ENCODE measurements at regions not wholly inside any gene's neighbourhood (a gene's known extent, or its start where the extent isn't known, plus 50 kb on each side); places are given as distances from the start of the nearest gene placed in this dataset.
A peak's percentile ranks its signal among the peaks of the same experiment; 100 is the strongest.

DNA sequence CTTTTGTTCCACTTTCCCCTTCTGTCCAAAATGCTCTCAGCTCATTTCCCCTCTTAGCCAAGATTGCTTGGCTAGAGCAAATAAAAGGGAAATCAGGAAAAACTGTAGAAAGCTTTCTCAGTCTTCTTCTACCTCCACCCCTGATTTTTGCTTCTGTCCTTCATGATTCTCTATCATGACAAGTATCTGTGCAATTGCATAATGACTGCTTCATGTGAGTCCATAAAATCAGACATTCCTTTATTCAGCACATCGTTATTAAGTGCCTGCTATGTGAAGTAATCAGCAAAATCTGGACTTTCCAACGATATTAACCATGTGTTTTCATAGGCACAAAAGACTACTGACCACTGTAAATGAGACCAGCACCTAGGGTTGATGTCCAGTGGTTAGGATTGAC lies 321.5 kb upstream of the CBLB start:
- no peak for TF ChIP-seq ZNF274 (IDR thresholded peaks at IDR 0.05; ENCODE audit: low read depth, low read length)
- H3K4me3 ChIP-seq (ENCODE audit: low read length), result no peak overlapping the region

DNA sequence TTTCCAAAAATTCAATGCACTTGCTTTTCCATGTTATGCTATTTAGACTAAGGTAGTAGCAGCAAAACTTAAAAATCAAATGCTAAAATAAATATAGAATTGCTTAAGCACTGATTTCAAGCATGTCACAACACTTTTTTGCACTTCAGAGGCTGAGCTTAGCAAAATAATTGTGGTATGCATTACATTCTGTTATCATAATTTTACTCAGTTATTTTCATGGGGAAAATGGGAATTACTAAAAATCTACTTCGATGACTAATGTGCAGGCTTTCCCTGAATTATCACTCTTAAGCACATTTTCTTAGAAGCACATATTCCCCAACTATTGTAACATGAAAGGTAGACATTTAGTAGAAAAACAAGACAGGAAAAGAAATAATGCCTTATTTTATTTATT lies 322.4 kb upstream of the CBLB start:
- no peak overlapping the region for H3K4me3 ChIP-seq (ENCODE audit: low read length)
- no peak for TF ChIP-seq ZNF274 (IDR thresholded peaks at IDR 0.05; ENCODE audit: low read depth, low read length)

DNA sequence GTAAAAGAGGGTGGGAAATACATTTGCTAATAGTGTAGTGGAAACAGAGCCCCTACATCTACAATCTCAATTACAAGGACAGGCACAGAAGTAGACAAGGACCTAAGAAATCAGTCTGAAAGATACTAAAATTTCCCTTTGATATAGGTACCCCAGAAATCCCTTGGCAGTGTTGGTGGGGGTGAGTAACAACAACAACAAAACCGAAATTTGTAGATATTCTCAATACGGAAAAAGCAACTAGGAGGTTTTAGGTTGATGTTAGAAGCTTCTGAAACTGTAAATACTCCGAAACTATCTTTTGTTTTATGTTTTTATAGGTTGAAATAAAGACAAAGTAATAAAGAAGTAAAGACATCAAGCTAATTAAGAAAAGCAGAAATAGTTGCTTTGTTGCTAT lies 323.1 kb upstream of the CBLB start:
- no peak overlapping the region for H3K4me3 ChIP-seq (ENCODE audit: low read length)
- TF ChIP-seq ZNF274 (IDR thresholded peaks at IDR 0.05; ENCODE audit: low read depth, low read length), result no peak

DNA sequence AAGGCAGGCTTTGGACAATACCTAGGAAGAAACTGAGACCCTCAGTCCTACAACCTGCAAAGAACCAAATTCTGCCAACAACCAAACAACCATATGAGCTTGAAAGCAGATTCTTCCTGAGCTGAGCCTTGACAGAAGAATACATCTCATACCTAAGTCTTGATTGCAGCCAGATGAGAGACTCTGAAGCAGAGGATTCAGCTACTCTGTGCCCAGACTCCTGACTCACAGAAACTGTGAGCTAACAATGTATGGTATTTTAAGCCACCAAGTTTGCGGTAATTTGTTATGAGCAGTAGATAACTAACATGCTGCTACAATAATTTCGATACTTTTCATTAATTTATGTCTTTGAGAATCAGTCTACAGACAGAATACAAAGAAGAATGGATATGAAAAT lies 325.1 kb upstream of the CBLB start:
- H3K4me3 ChIP-seq (ENCODE audit: low read length), result no peak overlapping the region
- no peak for TF ChIP-seq ZNF274 (IDR thresholded peaks at IDR 0.05; ENCODE audit: low read depth, low read length)

DNA sequence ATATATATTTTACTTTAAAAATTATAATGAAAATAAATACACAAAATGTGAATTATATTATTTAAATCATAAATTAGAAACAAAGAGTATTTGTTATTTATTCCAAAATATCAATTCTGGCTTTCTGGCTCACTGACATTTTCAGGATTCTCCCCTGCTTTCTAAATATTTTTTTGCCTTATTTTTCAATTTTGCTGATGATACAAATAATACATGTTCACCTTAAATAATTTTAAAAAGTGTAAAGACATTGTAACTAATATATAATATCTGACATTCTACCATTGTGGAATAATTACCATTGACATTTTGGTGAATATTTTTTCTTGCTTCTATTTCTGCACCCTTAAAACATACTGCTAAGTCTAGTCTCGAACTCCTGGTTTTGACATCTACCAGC lies 325.9 kb upstream of the CBLB start:
- no peak overlapping the region for H3K4me3 ChIP-seq (ENCODE audit: low read length)
- TF ChIP-seq ZNF274 (IDR thresholded peaks at IDR 0.05; ENCODE audit: low read depth, low read length), result no peak

DNA sequence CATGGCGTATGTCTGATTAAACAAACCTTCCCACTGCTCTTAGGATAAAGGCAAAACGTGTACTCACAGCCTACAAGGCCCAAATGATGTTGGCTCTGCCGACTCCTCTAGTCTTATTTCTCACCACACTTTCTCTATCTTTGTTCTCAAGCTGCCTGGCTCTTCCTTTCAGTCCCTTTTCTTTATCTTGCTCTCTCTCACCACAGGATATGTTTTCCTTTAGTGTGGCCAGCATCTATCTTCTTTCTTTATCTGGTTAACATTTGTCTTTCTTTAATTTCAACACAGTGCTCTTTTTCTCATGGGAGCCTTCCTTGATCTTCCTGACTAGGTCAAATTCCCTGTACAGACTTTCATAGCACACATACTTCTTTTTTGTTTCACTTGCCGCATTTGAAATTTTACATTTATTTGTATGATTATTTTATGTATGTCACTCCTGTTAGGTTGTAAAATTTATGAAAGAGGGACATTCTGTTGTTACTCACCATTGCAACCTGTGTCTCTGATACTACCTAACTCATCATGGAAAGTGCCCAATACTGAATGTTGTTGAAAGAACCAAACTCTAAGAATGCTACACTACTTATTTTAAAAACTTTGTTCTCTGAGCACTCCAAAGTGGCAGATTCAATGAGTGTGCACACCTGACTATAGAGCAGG lies 328.9 kb upstream of the CBLB start:
- TF ChIP-seq ZNF274 (IDR thresholded peaks at IDR 0.05; ENCODE audit: low read depth, low read length), result no peak

DNA sequence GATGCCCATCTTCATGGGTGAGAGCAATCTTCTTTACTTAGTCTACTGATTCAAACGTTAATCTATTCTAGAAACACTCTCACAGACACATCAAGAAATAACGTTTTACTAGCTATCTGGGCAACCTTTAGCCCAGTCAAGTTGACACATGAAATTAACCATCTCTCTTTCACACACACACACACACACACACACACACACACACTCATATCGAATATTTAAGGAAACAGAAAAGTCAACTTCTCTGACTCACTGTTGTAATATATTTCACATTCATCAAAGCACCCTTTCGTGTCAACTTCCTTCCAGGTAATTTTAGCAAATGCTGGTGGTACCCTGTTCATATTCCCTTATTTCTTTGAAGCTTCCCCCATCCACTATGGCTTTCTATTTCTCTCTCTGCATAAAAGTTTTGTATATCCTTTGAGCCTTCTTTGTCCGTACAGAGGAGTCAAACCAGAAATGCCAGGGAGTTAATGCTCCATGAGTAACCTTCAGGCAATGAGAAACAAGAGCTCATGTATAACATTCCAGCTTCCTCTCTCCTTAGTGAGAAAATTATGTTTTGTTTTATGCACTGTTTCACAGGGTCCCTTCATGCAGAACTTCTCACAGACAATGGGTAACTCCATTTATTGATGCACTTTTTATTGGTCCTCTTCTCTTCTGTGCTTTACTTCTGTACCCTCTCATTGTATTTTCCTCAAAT lies 335.5 kb upstream of the CBLB start:
- no peak for TF ChIP-seq ZNF274 (IDR thresholded peaks at IDR 0.05; ENCODE audit: low read depth, low read length)
- H3K4me3 ChIP-seq (ENCODE audit: low read length), result no peak overlapping the region

More for the DNA sequence above, 328.9 kb upstream of the CBLB start:
- no peak overlapping the region for H3K4me3 ChIP-seq (ENCODE audit: low read length)

DNA sequence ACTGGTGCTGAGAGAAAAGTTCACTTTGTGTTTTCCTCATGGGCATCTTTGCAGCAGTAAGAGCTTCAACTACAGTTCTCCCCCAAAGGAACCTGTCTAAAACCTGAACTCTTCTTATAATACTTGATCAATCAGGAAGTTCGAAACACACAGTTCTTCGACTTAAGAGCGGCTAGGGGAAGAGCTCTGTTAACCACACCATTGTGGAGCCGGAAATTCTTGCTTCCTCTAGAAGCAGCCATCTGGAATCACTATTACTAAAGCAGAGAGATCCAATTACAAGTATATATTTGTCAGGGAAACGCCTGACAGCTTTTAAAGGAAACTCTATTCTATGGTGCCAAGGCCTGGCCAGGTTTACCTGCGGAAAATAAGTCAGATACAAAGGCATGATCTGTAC lies 337.3 kb upstream of the CBLB start:
- TF ChIP-seq ZNF274 (IDR thresholded peaks at IDR 0.05; ENCODE audit: low read depth, low read length), result no peak
- peak overlapping the region; percentile 39; the same call in 1 of the 2 replicates for H3K4me3 ChIP-seq (ENCODE audit: low read length)

DNA sequence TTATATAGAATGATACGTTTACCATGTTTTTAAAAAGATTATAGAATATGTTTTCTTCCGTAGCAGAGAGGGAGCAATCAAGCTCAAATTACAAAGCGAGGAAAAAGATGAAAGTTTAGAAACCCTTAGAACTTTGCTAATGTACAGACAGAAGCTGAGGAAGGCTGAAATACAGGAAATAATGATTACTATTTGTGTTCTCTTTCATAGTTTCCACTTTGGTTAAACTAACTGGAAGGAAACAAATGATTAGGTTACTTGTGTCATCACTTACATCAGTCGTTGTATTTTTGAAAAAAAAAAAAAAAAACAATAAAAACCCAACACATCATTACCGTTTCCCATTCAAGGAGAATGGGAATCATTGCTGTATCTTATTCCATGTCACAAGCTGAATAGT lies 337.8 kb upstream of the CBLB start:
- H3K4me3 ChIP-seq (ENCODE audit: low read length), result no peak overlapping the region
- no peak for TF ChIP-seq ZNF274 (IDR thresholded peaks at IDR 0.05; ENCODE audit: low read depth, low read length)

DNA sequence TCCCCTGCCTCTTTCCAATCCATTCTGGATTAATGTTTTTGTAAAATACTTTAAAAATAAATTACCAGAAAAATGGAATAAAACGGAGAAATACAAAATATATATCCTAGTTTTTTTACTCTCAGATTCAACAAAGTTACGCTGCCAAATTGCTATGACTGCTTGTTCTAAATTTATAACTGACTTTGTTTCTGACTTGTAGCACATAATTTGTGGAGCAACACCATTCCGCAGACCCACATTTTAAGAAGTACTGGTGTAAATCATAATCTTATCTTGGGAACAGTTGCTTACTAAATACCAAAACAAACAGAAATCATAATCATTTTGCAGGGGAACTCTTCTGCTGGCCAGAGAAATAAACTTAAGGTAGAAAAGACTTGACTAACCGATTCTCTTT lies 339.4 kb upstream of the CBLB start:
- no peak overlapping the region for H3K4me3 ChIP-seq (ENCODE audit: low read length)
- no peak for TF ChIP-seq ZNF274 (IDR thresholded peaks at IDR 0.05; ENCODE audit: low read depth, low read length)

DNA sequence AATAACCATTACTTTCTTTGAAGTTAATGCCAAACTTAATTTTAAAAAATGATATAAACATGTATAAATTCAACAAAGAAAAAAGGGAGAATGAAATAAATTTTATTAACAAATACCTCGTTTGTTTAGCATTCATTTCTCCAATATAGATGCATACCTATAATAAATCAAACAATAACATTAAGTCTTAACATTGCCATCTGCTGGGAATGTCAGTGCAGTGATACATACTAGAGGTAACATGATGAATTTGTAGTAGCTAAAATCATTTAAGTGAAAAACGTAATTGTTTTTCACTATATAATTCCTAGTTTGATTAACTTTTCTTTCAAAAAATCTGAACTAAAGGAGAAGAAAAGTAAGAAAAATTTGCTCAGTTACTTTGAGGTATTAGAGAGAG lies 340.2 kb upstream of the CBLB start:
- no peak for TF ChIP-seq ZNF274 (IDR thresholded peaks at IDR 0.05; ENCODE audit: low read depth, low read length)
- H3K4me3 ChIP-seq (ENCODE audit: low read length), result no peak overlapping the region

DNA sequence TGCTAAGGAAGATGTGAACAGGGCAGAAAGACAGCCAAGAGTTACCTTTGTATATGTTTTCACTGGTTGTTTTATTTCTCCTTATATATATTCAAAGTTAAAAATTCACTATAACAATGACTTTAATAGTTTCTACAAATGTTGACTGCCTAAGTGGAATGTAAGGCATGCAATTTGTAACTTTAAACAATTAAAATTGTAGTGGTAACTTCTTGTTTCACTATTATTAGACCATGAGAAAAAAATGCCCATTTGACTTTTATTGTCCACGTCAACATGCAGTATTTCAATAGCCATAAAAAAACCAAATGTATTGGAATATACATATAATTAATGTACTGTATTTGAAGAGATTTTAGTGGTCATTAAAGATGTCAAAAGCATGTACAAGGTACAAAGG lies 340.7 kb upstream of the CBLB start:
- TF ChIP-seq ZNF274 (IDR thresholded peaks at IDR 0.05; ENCODE audit: low read depth, low read length), result no peak

DNA sequence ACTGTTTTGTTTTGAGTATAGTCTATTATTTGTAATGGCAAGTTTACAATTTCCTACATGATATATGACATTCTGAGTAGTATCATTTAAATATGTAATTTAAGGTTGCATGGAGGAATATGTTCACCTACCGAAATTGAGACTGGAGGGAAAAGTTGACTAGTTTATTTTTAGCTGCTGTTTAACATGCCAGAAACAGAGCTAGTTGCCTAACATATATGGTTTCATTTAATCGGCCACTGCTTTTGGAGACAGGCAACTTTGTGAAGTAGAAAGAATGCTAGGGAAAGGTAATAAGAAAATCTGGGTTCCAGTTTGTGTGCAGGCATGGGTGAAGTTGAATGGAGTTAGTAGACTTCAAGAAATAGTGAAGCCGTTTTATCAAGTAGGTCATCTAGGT lies 342.1 kb upstream of the CBLB start:
- H3K4me3 ChIP-seq (ENCODE audit: low read length), result no peak overlapping the region
- no peak for TF ChIP-seq ZNF274 (IDR thresholded peaks at IDR 0.05; ENCODE audit: low read depth, low read length)

More for the DNA sequence above, 340.7 kb upstream of the CBLB start:
- no peak overlapping the region for H3K4me3 ChIP-seq (ENCODE audit: low read length)

DNA sequence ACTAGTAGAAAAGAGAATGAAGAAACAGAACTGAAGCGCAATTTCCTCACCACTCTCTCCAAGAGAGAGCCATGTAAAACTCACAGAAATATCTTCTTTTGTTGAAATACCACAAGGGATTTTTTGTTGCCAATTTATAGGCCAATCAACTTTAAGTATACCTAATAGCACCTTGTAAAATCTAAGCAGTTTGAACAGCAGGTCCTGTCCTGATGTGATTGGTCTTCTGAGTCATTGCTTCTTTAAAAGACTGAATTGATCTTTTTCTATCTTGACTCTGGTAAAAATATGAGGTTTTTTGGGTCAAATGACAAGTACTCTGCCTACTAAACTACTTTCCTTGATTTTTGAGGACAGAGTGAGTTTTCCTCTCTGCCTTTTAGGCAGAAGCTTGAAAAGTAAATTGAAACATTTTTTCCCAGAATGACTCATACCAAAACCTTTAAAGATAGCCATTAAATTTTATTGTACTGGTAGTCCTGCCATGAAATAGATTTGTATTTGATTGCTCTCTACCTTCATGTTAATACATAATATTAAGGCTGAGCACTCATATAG lies 343.9 kb upstream of the CBLB start:
- no peak for TF ChIP-seq ZNF274 (IDR thresholded peaks at IDR 0.05; ENCODE audit: low read depth, low read length)
- no peak overlapping the region for H3K4me3 ChIP-seq (ENCODE audit: low read length)

DNA sequence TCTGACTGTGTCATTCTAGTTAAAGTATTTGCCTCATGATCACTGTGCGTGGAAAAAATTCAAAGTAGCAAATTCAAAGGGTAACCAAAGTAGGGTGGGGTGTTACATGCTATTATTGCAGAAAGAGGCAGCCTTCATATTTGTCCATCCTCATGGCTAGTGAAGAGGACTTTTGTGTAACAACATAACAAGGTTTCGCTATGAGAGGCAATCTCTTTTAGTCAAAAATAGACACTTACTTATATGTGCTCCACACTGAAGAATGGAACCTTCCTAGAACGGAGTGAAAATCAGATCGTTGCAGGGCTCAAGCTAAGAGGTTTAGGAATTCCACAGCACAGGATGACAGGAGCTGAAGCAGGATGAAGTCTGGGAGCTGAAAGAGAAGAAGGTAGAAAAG lies 345.1 kb upstream of the CBLB start:
- no peak overlapping the region for H3K4me3 ChIP-seq (ENCODE audit: low read length)
- TF ChIP-seq ZNF274 (IDR thresholded peaks at IDR 0.05; ENCODE audit: low read depth, low read length), result no peak

Measured in GM08714 (cell line).